Gastrocnemius medialis (tissue), 4 donors: ENCODE measurements at regions not wholly inside any gene's neighbourhood (a gene's known extent, or its start where the extent isn't known, plus 50 kb on each side); places are given as distances from the start of the nearest gene placed in this dataset.

Experiments
- CTCF ChIP-seq, 5 experiments: fragments of 450-650 bp in 3 of 5; fragments of 200-600 bp in 2 of 5; sonication (generic) in 2 of 5; IDR thresholded peaks in 4 of 5; conservative IDR thresholded peaks in 1 of 5; 1 replicate in 4 of 5; 2 replicates in 1 of 5; pipeline ENCODE4 v1.5.1; 2016 to 2019; ENCODE audit warnings: antibody characterized with exemption in 5 of 5, mild to moderate bottlenecking in 3 of 5, moderate library complexity in 3 of 5
- POLR2A ChIP-seq, 2 donors: fragments of 450-650 bp; IDR thresholded peaks; one replicate each; pipeline ENCODE4 v1.6.1; 2017; ENCODE audit warnings: antibody characterized with exemption in 2 of 2, mild to moderate bottlenecking in 2 of 2, moderate library complexity in 2 of 2

GRCh38 chr2:226023946-226024345 lies 624.4 kb downstream of the NYAP2 start:
- TF ChIP-seq CTCF (IDR thresholded peaks at IDR 0.05 in 4 of 5, conservative IDR thresholded peaks at IDR 0.05 in 1 of 5) (no peak), POLR2A (IDR thresholded peaks at IDR 0.05) (no peak)
